HG03565 (cell line): ENCODE measurements at regions not wholly inside any gene's neighbourhood (a gene's known extent, or its start where the extent isn't known, plus 50 kb on each side); places are given as distances from the start of the nearest gene placed in this dataset.

ENCODE experiments used
- ATAC-seq: cut with Tn5 transposase; IDR thresholded peaks from one replicate; pipeline ENCODE4 v1.9.1; 2021; ENCODE audit warnings: mild to moderate bottlenecking, moderate library complexity; ENCODE audit not compliant: unreplicated experiment

DNA sequence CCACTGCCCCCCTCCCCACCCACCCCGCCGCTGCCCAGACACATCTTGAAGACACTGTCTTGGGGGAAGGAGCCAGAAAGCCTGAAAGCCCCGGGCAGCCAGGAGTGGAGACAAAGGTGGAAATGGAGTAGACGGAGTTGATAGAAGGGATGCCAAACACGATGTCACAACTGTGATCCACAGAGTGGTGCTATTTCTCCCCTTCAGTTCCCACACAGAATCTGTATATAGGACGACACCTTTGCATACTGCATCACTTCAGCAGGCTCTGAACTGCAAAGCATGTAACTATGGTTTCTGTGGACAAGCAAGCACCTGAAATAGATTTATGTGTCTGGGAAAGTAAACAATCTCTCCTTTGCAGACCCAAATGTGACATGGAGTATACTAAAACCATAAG, 56.4 kb upstream of the F13A1 start:
- ATAC-seq = no peak

DNA sequence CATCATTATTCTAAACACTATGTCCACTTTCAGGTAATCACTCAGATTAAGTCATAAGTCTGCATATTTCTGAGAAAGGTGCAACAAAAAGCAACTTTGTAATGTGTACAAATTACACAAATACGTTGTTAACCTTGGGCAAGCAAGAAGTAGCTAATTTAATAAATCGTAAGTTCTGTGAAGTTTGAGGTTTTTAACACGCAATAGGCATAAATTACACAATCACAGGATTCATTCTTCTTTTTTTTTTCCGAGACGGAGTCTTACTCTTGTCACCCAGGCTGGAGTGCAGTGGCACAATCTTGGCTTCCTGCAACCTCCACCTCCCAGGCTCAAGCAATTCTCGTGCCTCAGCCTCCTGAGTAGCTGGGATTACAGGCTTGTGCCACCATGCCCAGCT, 57.2 kb upstream of the F13A1 start:
- ATAC-seq = no peak

DNA sequence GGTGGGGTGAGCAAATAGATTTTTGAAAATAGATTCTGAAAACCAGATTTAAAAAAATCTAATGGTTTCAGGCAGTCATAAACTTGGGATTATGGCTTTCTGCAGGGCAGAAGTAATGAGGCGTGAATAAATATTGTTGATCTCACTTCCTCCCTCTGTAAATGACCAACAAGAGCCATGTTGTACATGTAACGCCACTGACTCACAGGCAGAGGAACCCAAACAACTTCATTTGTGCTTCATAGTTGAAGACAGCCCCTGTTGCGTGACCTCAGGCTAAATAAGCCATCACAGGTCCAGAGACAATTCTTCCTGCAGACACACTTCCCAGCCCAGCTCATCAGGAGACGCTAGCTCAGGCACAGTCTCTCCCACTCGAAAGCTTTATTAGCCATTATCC, 59.1 kb upstream of the F13A1 start:
- ATAC-seq = no peak

DNA sequence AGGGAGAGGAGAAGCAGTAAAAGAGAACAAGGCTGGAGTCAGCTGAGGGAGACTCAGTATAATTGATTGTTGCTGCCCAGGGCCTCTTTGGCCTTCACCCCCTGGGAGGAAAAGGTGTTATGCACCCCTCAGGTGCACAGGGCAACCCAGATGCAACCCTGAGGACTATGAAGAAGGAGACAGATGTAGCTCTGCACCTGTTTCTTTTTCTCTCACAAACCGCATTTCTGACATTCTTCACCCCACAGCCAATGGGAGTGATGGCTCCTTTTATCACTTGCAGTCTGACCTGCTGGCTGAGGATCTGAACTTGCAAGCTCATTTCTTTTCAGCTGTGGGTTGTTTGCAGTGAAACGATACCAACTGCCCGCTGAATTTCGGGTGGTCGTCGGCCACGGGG, 64.1 kb upstream of the F13A1 start:
- ATAC-seq = no peak

DNA sequence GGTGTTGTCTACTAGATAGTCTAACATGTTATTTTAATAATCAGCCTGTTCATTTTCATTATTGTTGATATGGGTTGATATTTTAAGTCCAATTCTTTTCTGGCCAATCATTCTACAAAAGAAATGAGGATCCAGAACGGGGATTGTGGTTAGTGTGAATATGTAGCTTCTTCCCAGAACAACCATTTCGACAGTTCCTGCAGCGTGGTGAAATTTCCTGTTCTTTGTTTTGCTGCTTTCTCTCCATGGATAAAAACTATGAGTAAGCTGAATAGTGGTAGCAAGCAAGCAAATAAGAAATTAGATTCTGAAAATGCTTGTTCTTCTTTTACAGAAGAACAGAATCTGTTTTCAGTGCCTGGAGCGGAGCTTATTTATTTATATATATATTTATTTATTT, 65.5 kb upstream of the F13A1 start:
- ATAC-seq = no peak

DNA sequence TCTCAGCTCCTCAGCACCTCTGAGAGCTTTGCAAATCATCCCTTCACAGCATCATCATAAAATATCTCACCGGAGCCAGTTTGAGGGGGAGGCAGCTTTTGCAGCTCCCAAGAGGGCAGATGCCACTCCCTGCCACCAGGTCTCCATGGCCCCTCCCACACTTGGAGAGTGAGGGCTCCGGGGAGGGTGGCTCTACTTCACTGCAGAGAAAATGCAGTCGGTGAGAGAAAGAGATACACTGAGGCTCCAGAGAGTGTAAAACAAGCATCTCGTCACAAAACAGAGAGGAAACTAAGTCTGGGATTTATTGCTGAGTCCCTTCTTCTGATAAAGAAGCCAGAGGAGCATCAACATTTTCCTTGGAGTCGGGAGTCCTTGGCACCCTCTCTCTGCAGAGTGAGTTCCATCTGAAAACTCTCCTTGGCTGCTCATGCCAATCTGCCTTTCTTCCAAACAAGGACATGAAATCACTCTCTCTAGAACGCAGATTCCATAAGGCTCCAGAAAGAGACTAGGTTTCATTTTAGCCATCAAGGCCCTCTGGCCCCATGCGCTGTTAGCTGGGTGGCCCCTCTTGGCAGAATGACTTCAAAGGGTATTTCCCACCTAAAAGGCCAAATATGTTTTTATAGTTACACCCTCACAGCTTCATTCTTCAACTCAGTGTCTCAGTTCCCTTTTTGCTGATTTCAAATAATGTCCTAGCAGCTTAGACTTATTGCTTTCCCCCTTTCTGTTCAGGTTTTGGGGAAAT, 70.6 kb upstream of the F13A1 start:
- peak; percentile 77 for ATAC-seq

DNA sequence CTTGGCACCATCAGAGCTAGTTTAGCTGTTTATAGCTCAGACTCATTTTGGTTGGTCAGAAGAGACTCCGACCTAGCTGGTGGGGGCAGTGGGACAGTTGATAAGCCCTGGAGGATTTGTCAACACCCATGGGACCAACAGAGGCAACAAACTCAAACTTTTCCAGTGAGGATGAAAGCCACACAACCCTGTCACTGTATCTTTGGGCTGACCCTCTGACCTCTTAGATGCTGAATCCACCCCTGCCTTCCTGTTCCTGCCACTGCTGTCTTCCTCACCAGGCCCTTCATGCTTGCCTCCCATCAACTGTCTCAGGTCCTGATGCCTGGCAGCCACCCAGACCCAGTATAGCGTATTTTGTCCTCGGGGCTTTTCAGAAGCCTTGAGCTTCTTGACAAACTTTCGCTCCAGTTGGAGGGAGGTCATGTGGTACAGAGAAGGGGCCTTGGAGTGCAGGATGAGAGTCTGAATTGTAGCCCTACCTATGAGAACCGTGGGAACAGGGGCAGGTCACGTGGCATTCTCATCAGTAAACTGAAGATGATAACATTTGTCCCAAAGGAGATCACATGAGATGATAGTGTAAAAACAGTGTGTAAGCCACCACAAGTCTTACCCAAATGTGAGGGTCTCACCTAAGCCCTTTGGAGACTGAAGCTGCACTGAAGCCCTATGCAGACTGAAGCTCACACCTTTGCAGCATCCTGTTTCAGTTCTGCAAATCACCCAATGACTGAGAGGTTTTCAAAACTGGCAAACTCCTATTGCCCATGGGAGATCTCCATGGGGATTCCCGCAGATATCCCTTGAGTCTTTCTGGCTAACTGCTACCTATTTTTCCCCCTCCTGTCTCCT, 72.0 kb upstream of the F13A1 start:
- ATAC-seq = peak; percentile 41

DNA sequence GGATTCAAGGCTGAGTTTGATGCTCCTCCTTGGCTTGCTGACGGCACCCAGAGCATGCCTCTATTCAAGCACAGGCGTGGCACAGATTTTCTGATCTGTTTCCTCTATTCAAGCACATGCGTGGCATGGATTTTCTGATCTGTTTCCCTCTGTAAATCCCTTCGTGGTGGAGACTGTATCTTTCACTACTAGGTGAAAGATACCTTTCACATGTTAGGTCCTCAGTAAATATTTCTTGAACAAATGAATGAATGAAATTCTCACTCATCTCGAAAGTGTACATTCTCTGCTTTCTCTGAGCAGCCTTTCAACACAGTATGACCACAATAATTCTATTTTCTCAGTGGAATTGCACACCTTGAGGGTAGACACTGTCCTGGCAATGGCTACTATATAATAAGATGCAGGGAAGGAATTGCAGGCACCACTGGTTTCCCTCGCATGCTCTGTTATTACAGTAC, 72.6 kb upstream of the F13A1 start:
- no peak for ATAC-seq

DNA sequence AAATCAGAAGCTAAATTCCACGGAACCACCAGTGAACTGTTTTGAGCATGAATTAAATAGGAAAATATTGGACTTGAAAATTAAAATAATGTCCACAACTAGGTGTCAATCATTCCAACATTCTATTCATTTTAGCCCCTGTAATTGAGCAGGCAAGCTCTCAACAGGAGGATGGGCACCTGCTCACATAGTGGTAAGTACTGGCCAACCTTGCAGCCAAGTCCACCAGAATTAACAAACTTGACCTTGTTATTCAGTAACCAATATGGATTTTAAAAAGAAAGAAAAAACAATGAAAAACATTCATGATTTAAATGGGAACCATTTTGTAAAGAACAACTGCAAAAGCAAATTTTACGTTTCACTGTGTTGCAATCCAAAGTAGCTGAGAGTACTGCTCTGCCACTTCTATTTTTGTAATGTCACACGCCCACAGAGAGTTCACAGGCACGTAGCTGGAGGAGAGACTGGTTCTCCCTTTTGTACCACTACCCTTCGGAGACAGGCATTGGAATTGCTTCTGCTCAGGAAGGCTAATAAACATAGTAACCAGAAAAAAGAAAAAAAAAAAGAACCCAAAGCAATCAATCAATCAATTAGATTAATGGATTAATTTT, 75.2 kb upstream of the F13A1 start:
- no peak for ATAC-seq

DNA sequence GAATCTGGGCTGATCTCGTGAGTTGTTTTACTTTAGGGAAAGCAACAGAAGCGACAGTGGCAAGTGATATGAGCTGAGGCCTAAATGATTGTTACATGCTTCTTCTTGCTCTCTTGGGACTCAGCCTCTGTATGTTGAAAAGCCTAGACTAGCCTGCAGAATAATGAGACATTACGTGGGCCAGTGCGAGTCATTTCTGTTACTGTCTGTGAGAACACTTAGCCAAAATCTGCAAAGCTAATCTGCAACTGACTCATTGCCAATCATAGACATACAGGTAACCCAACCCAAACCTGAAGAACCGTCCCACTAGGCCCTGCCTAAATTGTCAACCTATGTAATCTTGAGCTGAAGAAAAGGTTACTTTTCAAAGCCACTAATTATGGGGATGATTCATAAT, 77.4 kb upstream of the F13A1 start:
- ATAC-seq = no peak

DNA sequence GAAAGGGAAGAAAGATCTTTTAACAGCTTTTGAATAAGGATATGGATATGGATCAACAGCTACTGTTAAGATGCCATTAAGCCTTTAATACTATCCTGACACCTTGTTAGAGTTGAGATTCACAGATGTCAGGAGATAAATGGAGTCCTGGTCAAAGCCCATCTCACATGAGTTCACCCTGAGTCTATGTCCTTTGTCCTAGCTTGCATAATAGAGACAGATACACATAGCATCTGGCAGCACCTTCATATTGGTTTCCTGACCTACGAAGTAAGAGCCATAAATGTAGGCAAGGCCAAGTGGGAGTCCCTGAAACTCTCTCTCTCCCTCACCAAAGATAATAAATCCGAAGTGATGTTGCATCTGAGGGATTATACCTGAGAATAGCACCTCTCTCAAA, 79.1 kb upstream of the F13A1 start:
- no peak for ATAC-seq

DNA sequence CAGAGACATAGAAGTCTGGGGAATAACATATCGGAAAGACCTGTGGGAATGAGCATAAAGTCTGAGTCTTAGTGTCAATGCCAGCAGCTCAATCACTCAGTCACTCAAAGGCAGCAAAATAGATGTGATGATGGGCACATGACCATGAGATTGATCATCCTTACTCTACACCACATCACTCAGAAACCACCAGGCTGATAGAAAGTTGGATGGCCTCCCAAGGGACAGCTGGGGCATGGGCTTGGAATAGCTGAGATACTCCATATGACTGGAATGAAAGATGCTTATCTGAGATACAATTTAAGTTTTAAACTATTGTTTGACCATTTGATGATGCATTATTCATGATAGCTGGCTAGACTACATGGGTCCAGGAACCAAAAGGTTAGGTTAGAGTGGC, 80.9 kb upstream of the F13A1 start:
- ATAC-seq = no peak

DNA sequence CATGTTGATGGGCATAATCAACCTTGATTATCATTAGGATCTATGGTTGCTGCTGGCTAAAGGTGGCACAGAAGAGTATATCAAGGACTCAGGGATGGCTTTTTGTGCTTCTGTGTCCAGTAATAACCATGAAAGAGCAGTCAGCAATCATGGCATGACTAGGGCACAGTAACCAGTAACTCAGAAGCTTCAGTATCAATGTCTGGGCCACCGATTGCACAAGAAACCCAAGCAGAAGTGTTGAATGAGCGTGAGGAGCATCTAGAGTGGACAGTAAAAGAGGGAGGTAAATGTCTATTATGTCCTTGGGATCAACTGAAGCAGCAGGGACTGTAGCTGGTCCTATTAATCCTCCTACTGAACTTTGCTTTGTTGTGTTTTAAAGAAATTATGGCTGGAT, 81.5 kb upstream of the F13A1 start:
- ATAC-seq = no peak

DNA sequence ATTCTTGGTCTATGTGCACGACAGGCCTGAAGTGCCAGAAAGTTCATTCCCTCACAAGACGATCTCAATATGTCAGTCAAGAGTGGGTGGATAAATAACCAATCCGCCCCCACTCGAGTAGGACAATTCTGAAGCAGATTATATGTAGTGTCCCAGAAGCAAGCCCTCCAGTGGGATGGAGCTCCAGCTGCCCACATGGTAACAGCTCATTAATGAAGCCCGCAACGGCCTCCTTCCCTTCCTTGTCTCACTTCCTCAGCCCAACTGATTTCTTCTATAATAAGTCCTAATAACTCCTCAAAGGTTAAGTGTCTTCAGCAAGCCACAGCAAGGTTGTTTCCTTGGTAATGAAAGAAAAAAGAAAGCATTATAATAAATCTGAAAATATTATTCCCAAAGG, 82.1 kb upstream of the F13A1 start:
- no peak for ATAC-seq

DNA sequence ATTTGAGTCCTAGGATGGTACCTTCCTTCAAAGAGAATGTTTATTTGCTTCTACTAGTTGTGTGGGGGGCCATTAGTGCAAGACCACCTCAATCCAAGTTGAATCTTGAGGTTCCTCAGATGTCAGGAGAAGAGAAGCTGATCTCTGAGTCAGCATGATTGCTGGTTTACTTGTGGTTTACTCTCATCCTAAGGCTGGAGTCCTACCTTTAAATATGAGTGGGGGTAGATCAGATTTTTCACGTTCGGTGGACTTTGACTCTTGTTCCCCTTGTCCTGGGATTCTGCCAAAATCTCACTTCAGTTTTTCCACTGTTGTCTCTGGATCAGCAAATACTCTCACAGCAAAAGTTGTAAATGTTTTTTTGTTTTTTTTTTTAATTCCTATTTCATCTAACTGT, 84.6 kb upstream of the F13A1 start:
- no peak for ATAC-seq

DNA sequence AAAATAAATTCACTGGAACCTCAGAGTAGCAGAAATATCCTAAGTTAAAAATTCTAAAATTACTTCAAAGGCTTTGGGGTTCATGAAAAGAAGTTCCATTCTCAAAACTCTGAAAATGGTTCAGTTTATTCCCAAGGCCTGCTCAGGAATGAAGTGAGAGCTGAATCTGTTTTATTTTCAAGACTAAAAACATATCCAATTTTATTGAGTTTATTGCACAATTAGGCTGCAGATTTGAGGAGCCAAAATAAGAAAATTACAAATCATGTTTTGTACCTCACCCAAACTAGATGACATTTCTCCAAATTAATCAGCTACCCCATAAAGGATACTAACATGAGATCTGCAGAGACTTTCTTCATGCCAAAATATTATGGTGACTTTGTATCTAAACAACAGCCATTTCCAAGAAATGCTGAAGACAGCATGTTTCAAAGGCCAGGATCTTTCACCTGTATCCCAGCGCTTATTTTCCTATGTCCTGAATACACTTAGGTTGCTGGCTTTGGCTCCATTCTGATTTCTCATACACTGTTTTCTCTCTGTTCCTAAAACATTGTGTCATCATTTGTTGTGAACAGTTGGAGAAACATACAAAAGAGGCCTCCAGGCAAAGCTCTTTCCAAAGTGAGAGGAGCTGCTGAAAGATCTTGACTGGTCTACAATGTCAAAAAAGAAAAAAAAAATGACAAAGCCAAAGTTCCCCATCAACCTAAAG, 85.7 kb upstream of the F13A1 start:
- no peak for ATAC-seq

DNA sequence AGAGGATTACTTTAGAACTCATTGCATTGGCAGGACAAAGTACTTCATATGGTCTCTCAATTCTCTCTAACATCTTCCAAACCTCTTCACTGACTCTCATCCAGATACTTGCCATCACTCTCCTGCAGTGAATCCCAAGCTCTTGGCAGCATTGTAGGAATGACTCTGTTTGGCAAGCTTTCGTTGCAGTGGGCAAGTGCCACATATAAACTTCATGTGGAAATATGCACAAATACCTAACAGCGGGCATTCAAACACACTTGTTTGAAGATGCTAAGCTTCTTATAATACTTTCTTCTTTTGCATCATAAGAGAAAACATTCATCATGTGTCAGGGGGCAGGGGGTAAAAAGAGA, 86.2 kb upstream of the F13A1 start:
- ATAC-seq = no peak

DNA sequence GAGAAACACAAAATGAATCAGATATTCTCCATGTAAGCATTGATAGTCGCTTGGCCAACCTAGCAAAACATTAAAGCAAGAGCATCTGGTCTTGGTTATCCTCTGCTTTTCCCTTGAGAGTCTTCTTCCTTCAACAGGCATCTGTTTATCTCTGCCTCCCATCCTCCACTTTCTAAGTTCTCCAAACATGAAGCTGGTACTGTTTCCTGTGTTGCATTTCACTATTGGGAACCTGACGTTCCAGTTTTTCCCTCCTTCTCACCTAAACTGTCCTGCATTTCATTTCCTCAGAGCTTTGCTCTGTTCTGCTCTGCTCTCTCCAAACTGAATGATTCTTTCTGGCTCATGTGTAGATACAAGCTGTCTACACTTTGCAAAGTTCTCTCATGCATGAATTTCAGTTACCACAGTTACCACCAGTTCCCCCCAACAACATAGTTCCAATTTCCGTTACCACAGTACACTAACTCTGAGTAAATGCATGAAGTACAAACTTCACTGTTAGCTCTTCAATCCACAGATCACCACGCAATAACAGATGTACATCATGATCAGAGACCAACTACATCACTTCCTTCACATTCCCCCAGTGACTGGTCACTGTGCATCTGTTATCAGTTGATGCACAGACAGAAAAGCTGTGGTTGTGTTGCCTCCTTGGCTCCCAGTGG, 86.7 kb upstream of the F13A1 start:
- ATAC-seq = peak; percentile 98

DNA sequence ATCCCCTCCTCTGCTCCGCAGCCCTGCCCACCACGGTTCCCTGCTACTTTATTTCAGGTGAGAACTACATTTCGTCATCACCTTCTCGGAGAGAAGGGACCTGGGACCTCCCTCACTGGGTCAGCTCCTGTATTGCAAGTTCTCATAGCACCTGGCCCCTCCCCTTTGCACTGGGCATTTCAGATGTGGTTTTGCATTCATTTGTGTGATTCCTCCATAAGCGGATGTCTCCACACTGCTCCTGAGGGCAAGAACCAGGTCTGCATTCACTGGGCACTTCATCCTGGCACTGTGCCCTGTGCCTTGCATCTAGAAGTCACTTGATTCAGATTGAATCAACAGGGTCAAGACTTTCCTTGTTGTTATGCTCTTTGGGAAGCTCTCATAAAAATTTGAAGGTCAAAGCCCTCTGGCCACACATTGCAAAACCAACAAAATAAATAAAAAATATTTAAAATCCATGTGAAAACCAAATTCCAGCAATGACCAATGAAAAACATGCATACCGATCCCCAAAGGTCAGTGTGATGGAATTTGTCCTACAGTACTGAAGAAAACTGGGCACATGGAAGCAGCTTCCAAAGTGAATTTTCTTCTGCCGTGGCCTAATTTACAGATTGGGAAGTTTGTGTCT, 89.1 kb upstream of the F13A1 start:
- ATAC-seq = no peak

DNA sequence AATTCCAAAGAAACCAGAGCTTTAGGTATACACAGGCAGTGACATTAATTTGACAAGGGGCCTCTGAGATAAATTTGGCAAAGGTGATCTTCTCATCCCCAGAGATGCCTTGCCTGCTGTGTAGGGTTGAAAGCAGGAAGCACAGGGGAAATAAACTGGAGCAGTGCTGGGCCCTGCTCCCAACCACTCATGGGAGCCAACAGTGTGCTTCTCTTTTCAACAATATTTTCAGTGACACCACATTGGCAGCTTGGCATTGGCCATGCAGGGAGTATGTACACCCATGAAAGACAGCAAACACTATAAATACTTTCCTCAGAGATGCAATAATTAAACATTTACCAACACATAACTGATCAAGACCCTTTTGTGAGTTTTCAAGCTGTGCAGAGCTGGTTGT, 90.7 kb upstream of the F13A1 start:
- no peak for ATAC-seq
